ENCODE measurements at regions not wholly inside any gene's neighbourhood (a gene's known extent, or its start where the extent isn't known, plus 50 kb on each side); places are given as distances from the start of the nearest gene placed in this dataset.

GRCh38 chr4:124455671-124456070, 256.9 kb downstream of the ANKRD50 start:
- no peak for DNase-seq

- no peak for DNase-seq
Measured at GRCh38 chr4:124459196-124459940, 253.2 kb downstream of the ANKRD50 start.

DNA sequence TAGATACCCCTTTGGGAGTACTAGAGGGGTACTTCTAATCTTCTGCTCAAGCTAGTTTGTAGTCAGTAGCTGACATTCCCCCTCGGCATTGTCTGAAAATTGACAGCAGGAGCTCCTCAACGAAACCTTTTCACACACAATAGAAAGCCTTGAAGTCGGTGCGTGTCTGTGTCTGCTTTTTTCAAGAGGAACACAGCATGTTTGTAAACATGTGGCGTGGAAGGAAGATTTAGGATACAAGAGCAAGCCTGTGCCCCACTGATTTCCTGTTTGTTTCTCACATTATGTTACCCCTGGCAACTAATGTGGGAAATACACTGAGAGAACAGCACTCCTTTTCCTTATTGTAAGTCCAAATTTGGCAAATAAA, 252.6 kb downstream of the ANKRD50 start:
- DNase-seq = no peak

- peak; percentile 39 for DNase-seq
Measured at GRCh38 chr4:124461592-124461991, 250.9 kb downstream of the ANKRD50 start.

- no peak for DNase-seq
Measured at GRCh38 chr4:124462954-124463828, 249.3 kb downstream of the ANKRD50 start.

GRCh38 chr4:124464836-124465235, 247.7 kb downstream of the ANKRD50 start:
- DNase-seq = no peak

GRCh38 chr4:124468360-124468759, 244.2 kb downstream of the ANKRD50 start:
- no peak for DNase-seq

DNA sequence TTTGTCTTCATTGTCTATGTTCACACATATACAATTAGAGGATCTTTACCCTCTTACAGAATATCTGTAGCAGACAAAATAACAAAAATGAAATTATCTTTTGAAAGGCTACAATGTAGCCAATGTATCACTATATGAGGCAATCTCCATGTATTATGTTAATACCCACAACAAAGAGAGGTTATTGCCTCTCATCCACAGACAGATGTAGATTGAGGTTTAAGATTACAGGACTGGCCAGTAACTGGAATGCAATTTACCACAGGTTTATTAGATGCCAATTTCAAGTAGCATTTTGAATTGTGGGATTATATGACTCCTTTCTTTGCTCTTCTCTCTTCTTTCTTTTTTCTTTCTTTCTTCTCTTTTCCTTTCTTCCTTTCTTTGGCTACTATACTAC, 242.6 kb downstream of the ANKRD50 start:
- no peak for DNase-seq

- no peak for DNase-seq
Measured at GRCh38 chr4:124478470-124478869, 234.1 kb downstream of the ANKRD50 start.

GRCh38 chr4:124480061-124480460, 232.5 kb downstream of the ANKRD50 start:
- no peak for DNase-seq

- no peak for DNase-seq
Measured at GRCh38 chr4:124481123-124481522, 231.4 kb downstream of the ANKRD50 start.

GRCh38 chr4:124483048-124483906, 229.3 kb downstream of the ANKRD50 start:
- peak; percentile 80 for DNase-seq

GRCh38 chr4:124484008-124484407, 228.5 kb downstream of the ANKRD50 start:
- no peak for DNase-seq

- DNase-seq = no peak
Measured at GRCh38 chr4:124484940-124485339, 227.6 kb downstream of the ANKRD50 start.

- no peak for DNase-seq
Measured at GRCh38 chr4:124486423-124486822, 226.1 kb downstream of the ANKRD50 start.

GRCh38 chr4:124487651-124488050, 224.9 kb downstream of the ANKRD50 start:
- no peak for DNase-seq

GRCh38 chr4:124491361-124492145, 221.0 kb downstream of the ANKRD50 start:
- DNase-seq = no peak

- peak; percentile 21 for DNase-seq
Measured at GRCh38 chr4:124499261-124499660, 213.3 kb downstream of the ANKRD50 start.

- peak; percentile 32 for DNase-seq
Measured at GRCh38 chr4:124501576-124501975, 211.0 kb downstream of the ANKRD50 start.

GRCh38 chr4:124504431-124504830, 208.1 kb downstream of the ANKRD50 start:
- DNase-seq = no peak

DNA sequence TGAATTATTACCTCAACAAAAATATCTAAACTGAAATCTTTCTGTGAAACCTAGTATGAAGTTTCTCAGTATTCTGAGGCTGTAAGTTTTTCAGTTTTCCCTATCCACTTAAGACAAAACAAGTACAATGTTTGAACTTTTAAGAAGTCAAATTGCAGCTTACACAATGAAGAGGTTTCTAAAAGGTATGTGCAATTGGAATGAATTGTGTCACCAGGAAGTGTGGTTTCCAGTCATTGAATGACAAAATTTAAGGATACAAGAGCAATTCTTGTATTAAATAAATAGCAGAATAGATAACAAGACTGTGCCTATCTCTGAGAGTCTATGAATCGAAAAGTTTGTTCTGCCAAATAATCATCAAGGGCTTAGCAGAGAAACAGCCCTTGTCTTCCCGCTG, 207.3 kb downstream of the ANKRD50 start:
- no peak for DNase-seq

GRCh38 chr4:124509151-124509550, 203.4 kb downstream of the ANKRD50 start:
- DNase-seq = no peak
